Transverse colon (tissue), 4 donors: ENCODE measurements at regions not wholly inside any gene's neighbourhood (a gene's known extent, or its start where the extent isn't known, plus 50 kb on each side); places are given as distances from the start of the nearest gene placed in this dataset.

Experiments
- CTCF ChIP-seq, 5 experiments: fragments of 200-600 bp in 3 of 5; fragments of 450-650 bp in 2 of 5; sonication (generic) in 3 of 5; IDR thresholded peaks; 1 replicate in 2 of 5; 2 replicates in 3 of 5; pipeline ENCODE4 v1.5.1; 2016 to 2017; ENCODE audit warnings: antibody characterized with exemption in 5 of 5, inconsistent platforms in 3 of 5, mild to moderate bottlenecking in 2 of 5, moderate library complexity in 1 of 5
- EP300 ChIP-seq: sonication (generic); formaldehyde crosslinking; IDR thresholded peaks from one replicate; pipeline ENCODE4 v1.6.1; 2017; ENCODE audit warnings: antibody characterized with exemption, low read depth
- POLR2A ChIP-seq: fragments of 450-650 bp; IDR thresholded peaks from one replicate; pipeline ENCODE4 v1.6.1; 2016; ENCODE audit warnings: antibody characterized with exemption, mild to moderate bottlenecking, moderate library complexity
- POLR2AphosphoS5 ChIP-seq, 3 donors: sonication (generic); formaldehyde crosslinking; IDR thresholded peaks; one replicate each; pipeline ENCODE4 v1.6.1; 2016; ENCODE audit warnings: antibody characterized with exemption in 3 of 3

GRCh38 chr18:11548916-11549551 is 60.4 kb upstream of the SLC35G4 start:
- TF ChIP-seq POLR2AphosphoS5 (IDR thresholded peaks at IDR 0.05) (no peak), CTCF (IDR thresholded peaks at IDR 0.05) (no peak), POLR2A (no peak), EP300 (no peak)
